HG02981 (cell line): ENCODE measurements at regions not wholly inside any gene's neighbourhood (a gene's known extent, or its start where the extent isn't known, plus 50 kb on each side); places are given as distances from the start of the nearest gene placed in this dataset.
A peak's percentile ranks its signal among the peaks of the same experiment; 100 is the strongest.

Experiments
- ATAC-seq: cut with Tn5 transposase; IDR thresholded peaks from one replicate; pipeline ENCODE4 v1.9.1; 2021; ENCODE audit warnings: mild to moderate bottlenecking, moderate library complexity; ENCODE audit not compliant: unreplicated experiment

- no peak for ATAC-seq
Measured at GRCh38 chr14:83993545-83993944, 1536.4 kb upstream of the FLRT2 start.

- ATAC-seq, result no peak
Measured at GRCh38 chr14:83994020-83994419, 1535.9 kb upstream of the FLRT2 start.

GRCh38 chr14:84001023-84001422, 1528.9 kb upstream of the FLRT2 start:
- ATAC-seq, result no peak

- no peak for ATAC-seq
Measured at GRCh38 chr14:84003346-84003745, 1526.6 kb upstream of the FLRT2 start.

GRCh38 chr14:84006643-84007155, 1523.2 kb upstream of the FLRT2 start:
- no peak for ATAC-seq

GRCh38 chr14:84013424-84013823, 1516.5 kb upstream of the FLRT2 start:
- no peak for ATAC-seq

GRCh38 chr14:84017495-84017894, 1512.4 kb upstream of the FLRT2 start:
- no peak for ATAC-seq

- no peak for ATAC-seq
Measured at GRCh38 chr14:84021433-84021832, 1508.5 kb upstream of the FLRT2 start.

- ATAC-seq, result no peak
Measured at GRCh38 chr14:84024231-84024820, 1505.6 kb upstream of the FLRT2 start.

- ATAC-seq, result no peak
Measured at GRCh38 chr14:84025106-84026012, 1504.6 kb upstream of the FLRT2 start.

- no peak for ATAC-seq
Measured at GRCh38 chr14:84027351-84027750, 1502.6 kb upstream of the FLRT2 start.

- ATAC-seq, result no peak
Measured at GRCh38 chr14:84028080-84028604, 1501.8 kb upstream of the FLRT2 start.

- no peak for ATAC-seq
Measured at GRCh38 chr14:84029246-84029645, 1500.7 kb upstream of the FLRT2 start.

- no peak for ATAC-seq
Measured at GRCh38 chr14:84029720-84030119, 1500.2 kb upstream of the FLRT2 start.

GRCh38 chr14:84036840-84037239, 1493.1 kb upstream of the FLRT2 start:
- peak; percentile 77 for ATAC-seq

- no peak for ATAC-seq
Measured at GRCh38 chr14:84037593-84037992, 1492.4 kb upstream of the FLRT2 start.

- no peak for ATAC-seq
Measured at GRCh38 chr14:84040101-84040500, 1489.8 kb upstream of the FLRT2 start.

GRCh38 chr14:84041421-84041820, 1488.5 kb upstream of the FLRT2 start:
- ATAC-seq, result no peak

GRCh38 chr14:84042992-84043391, 1487.0 kb upstream of the FLRT2 start:
- ATAC-seq, result no peak

- no peak for ATAC-seq
Measured at GRCh38 chr14:84064316-84065125, 1465.4 kb upstream of the FLRT2 start.

GRCh38 chr14:84065811-84066210, 1464.1 kb upstream of the FLRT2 start:
- no peak for ATAC-seq
